Tibial nerve (tissue), 4 donors: ENCODE measurements at regions not wholly inside any gene's neighbourhood (a gene's known extent, or its start where the extent isn't known, plus 50 kb on each side); places are given as distances from the start of the nearest gene placed in this dataset.

ENCODE experiments used
- DNase-seq, 2 donors: peaks; one replicate each; pipeline ENCODE4 v3.0.0-alpha.2; 2019; ENCODE audit warnings: low spot score in 2 of 2
- H3K27ac ChIP-seq, 4 donors: fragments of 200-600 bp; sonication (generic) in 3 of 4; one replicate each; pipeline ENCODE4 v1.5.1; 2017 to 2019; ENCODE audit warnings: mild to moderate bottlenecking in 1 of 4
- H3K27me3 ChIP-seq, 2 donors: fragments of 200-600 bp; sonication (generic) in 1 of 2; one replicate each; pipeline versions ENCODE4 v1.5.1 to v1.6.0; 2017 to 2019
- H3K36me3 ChIP-seq, 3 donors: fragments of 200-600 bp; sonication (generic); one replicate each; pipeline ENCODE4 v1.5.1; 2018 to 2019
- H3K4me1 ChIP-seq, 4 donors: fragments of 200-600 bp; sonication (generic) in 3 of 4; one replicate each; pipeline ENCODE4 v1.5.1; 2017 to 2019
- H3K4me3 ChIP-seq, 4 donors: fragments of 200-600 bp; sonication (generic) in 3 of 4; one replicate each; pipeline ENCODE4 v1.5.1; 2017 to 2019; ENCODE audit warnings: mild to moderate bottlenecking in 1 of 4, moderate library complexity in 1 of 4
- H3K9me3 ChIP-seq, 4 donors: fragments of 200-600 bp; sonication (generic) in 3 of 4; one replicate each; pipeline ENCODE4 v1.5.1; 2017 to 2019
- CTCF ChIP-seq, 5 experiments: fragments of 200-600 bp in 3 of 5; fragments of 450-650 bp in 2 of 5; sonication (generic) in 3 of 5; IDR thresholded peaks; one replicate each; pipeline ENCODE4 v1.5.1; 2016 to 2019; ENCODE audit warnings: antibody characterized with exemption in 5 of 5, mild to moderate bottlenecking in 3 of 5, moderate library complexity in 2 of 5
- EP300 ChIP-seq, 2 donors: sonication (generic); formaldehyde crosslinking; IDR thresholded peaks; one replicate each; pipeline ENCODE4 v1.6.1; 2017; ENCODE audit warnings: antibody characterized with exemption in 2 of 2, mild to moderate bottlenecking in 1 of 2
- POLR2A ChIP-seq, 2 donors: fragments of 450-650 bp; IDR thresholded peaks; one replicate each; pipeline ENCODE4 v1.6.1; 2017; ENCODE audit warnings: antibody characterized with exemption in 2 of 2, mild to moderate bottlenecking in 2 of 2, moderate library complexity in 2 of 2
- WGBS, 2 donors: methylation state at CpG; one replicate each; pipeline ENCODE4 v1.1.5; 2018; 5-methylcytosine and 5-hydroxymethylcytosine counted together

- TF ChIP-seq POLR2A (IDR thresholded peaks at IDR 0.05) (no peak), EP300 (IDR thresholded peaks at IDR 0.05) (no peak), CTCF (IDR thresholded peaks at IDR 0.05) (no peak)
- peaks cover 0 to 16% (median 0%) of the 10 kb centered on the region in 4 donors for H3K9me3 ChIP-seq
- no peak overlapping the region for H3K27ac ChIP-seq
- H3K4me1 ChIP-seq: no peaks in the 10 kb centered on the region
- no peak overlapping the region for H3K4me3 ChIP-seq
- no peak for DNase-seq
- no peaks in the 10 kb centered on the region for H3K36me3 ChIP-seq
- H3K27me3 ChIP-seq: peaks cover 0 to 49% of the 10 kb centered on the region in 2 donors
- WGBS, 2 donors: 44 to 48% methylated on average over 12 to 16 of the region's 23 CpGs
Observed at GRCh38 chr7:1357601-1358271, 101.5 kb downstream of the MICALL2 start.

- WGBS, 2 donors: 17 to 22% methylated on average over 11 to 20 of the region's 22 CpGs
- H3K27me3 ChIP-seq: peaks cover 0 to 44% of the 10 kb centered on the region in 2 donors
- no peak overlapping the region for H3K27ac ChIP-seq
- H3K9me3 ChIP-seq: peaks cover 0 to 18% (median 0%) of the 10 kb centered on the region in 4 donors
- H3K36me3 ChIP-seq: no peaks in the 10 kb centered on the region
- no peaks in the 10 kb centered on the region for H3K4me1 ChIP-seq
- TF ChIP-seq CTCF (IDR thresholded peaks at IDR 0.05): no peak
- no peak for TF ChIP-seq POLR2A (IDR thresholded peaks at IDR 0.05)
- TF ChIP-seq EP300 (IDR thresholded peaks at IDR 0.05): no peak
- H3K4me3 ChIP-seq: no peak overlapping the region
- DNase-seq: no peak
Observed at GRCh38 chr7:1358376-1359050, 100.8 kb downstream of the MICALL2 start.

- 60 to 63% methylated on average over 12 of the region's 12 CpGs for WGBS, 2 donors
- Histone ChIP-seq H3K4me1 (no peaks in the 10 kb centered on the region), H3K36me3 (no peaks in the 10 kb centered on the region), H3K27ac (no peak overlapping the region), H3K4me3 (no peak overlapping the region), H3K27me3 (peaks cover 0 to 39% of the 10 kb centered on the region in 2 donors), H3K9me3 (peaks cover 0 to 23% (median 0%) of the 10 kb centered on the region in 4 donors)
- TF ChIP-seq CTCF (IDR thresholded peaks at IDR 0.05) (no peak), POLR2A (IDR thresholded peaks at IDR 0.05) (no peak), EP300 (IDR thresholded peaks at IDR 0.05) (no peak)
- no peak for DNase-seq
Observed at GRCh38 chr7:1359051-1359400, 100.2 kb downstream of the MICALL2 start.

- TF ChIP-seq EP300 (IDR thresholded peaks at IDR 0.05): no peak
- TF ChIP-seq CTCF (IDR thresholded peaks at IDR 0.05): no peak
- no peak for TF ChIP-seq POLR2A (IDR thresholded peaks at IDR 0.05)
- no peak for DNase-seq
Observed at GRCh38 chr7:1359681-1360485, 99.4 kb downstream of the MICALL2 start.

More at GRCh38 chr7:1359681-1360485, 99.4 kb downstream of the MICALL2 start:
- H3K27me3 ChIP-seq: peaks cover 0 to 36% of the 10 kb centered on the region in 2 donors
- H3K27ac ChIP-seq: no peak overlapping the region
- H3K4me1 ChIP-seq: no peaks in the 10 kb centered on the region
- no peak overlapping the region for H3K4me3 ChIP-seq
- peaks cover 0 to 31% (median 0%) of the 10 kb centered on the region in 4 donors for H3K9me3 ChIP-seq
- H3K36me3 ChIP-seq: no peaks in the 10 kb centered on the region
- 92 to 96% methylated on average over 13 to 17 of the region's 19 CpGs for WGBS, 2 donors
